Adrenal gland (tissue), 9 donors: ENCODE measurements at regions not wholly inside any gene's neighbourhood (a gene's known extent, or its start where the extent isn't known, plus 50 kb on each side); places are given as distances from the start of the nearest gene placed in this dataset.
"Not testable (repeated sequence)": the region's sequence is repeated elsewhere in the genome, so short reads cannot be mapped to it uniquely, and the experiment has no call there.

Experiments used
- DNase-seq, 7 donors: peaks; one replicate each; pipeline ENCODE4 v3.0.0-alpha.2; 2019 to 2020
- H3K27ac ChIP-seq, 5 donors: fragments of 200-600 bp; sonication (generic) in 4 of 5; 1 replicate in 3 of 5; 2 replicates in 2 of 5; pipeline versions ENCODE4 v1.5.1 to v1.8.0; 2016 to 2020; ENCODE audit warnings: mild to moderate bottlenecking in 1 of 5
- H3K27me3 ChIP-seq: fragments of 200-600 bp; 2 replicates; pipeline ENCODE4 v1.8.0; 2021
- H3K36me3 ChIP-seq, 2 donors: fragments of 200-600 bp; replicated peaks in 1 of 2; 1 replicate in 1 of 2; 2 replicates in 1 of 2; pipeline versions ENCODE4 v1.5.1 to v1.8.0; 2018 to 2022
- H3K4me1 ChIP-seq, 2 donors: fragments of 200-600 bp; replicated peaks in 1 of 2; 1 replicate in 1 of 2; 2 replicates in 1 of 2; pipeline versions ENCODE4 v1.5.1 to v1.8.0; 2018 to 2021
- H3K4me3 ChIP-seq, 4 donors: fragments of 200-600 bp; sonication (generic) in 3 of 4; one replicate each; pipeline ENCODE4 v1.5.1; 2016 to 2018
- H3K9me3 ChIP-seq, 3 donors: fragments of 200-600 bp; sonication (generic) in 1 of 3; replicated peaks in 1 of 3; 1 replicate in 2 of 3; 2 replicates in 1 of 3; pipeline versions ENCODE4 v1.5.1 to v1.8.0; 2016 to 2021
- CTCF ChIP-seq, 6 experiments: fragments of 450-650 bp in 4 of 6; fragments of 200-600 bp in 2 of 6; sonication (generic) in 1 of 6; IDR thresholded peaks; 1 replicate in 5 of 6; 2 replicates in 1 of 6; pipeline versions ENCODE4 v1.5.1 to v1.8.0; 2016 to 2021; ENCODE audit warnings: antibody characterized with exemption in 6 of 6, mild to moderate bottlenecking in 2 of 6, moderate library complexity in 1 of 6
- POLR2A ChIP-seq, 2 donors: fragments of 450-650 bp; IDR thresholded peaks; one replicate each; pipeline ENCODE4 v1.6.1; 2017; ENCODE audit warnings: antibody characterized with exemption in 2 of 2, mild to moderate bottlenecking in 2 of 2, moderate library complexity in 1 of 2
- WGBS, 4 donors: extraction: QIAGEN DNeasy Blood & Tissue Kit in 2 of 4; methylation state at CpG; one replicate each; pipeline versions ENCODE4 v1.1.5 to v1.1.7; 2013 to 2017; 5-methylcytosine and 5-hydroxymethylcytosine counted together
- intact Hi-C, 2 donors: fragments of 100-400 bp; cut with DNase I; formaldehyde crosslinking; loops; one replicate each; pipeline versions ENCODE4 v1.14.1 to v1.15.0; 2022 to 2023
- donor health status: healthy with polysubstance abuse.
- donor health status: Bipolar disorder and iron deficiency.
- donor health status: DM: yes; HTN: yes; CAD: no.
- donor health status: DM: no; HTN: no; CAD: no.
- donor health status: DM: no; HTN: no; CAD: no.

- Histone ChIP-seq H3K27ac (no peak overlapping the region), H3K4me1 (no peaks in the 10 kb centered on the region), H3K27me3 (no peaks in the 10 kb centered on the region), H3K4me3 (no peak overlapping the region), H3K9me3 (no peaks in the 10 kb centered on the region), H3K36me3 (no peaks in the 10 kb centered on the region)
- intact Hi-C loops, result no loop called here
- TF ChIP-seq CTCF (IDR thresholded peaks at IDR 0.05), result no peak
- no peak for TF ChIP-seq POLR2A (IDR thresholded peaks at IDR 0.05)
- WGBS, 4 donors, result 77 to 88% (median 81%) methylated on average over 2 of the region's 2 CpGs
- no peak for DNase-seq
These were observed 74.3 kb upstream of the CD302 start for GRCh38 chr2:159872353-159872752.

DNA sequence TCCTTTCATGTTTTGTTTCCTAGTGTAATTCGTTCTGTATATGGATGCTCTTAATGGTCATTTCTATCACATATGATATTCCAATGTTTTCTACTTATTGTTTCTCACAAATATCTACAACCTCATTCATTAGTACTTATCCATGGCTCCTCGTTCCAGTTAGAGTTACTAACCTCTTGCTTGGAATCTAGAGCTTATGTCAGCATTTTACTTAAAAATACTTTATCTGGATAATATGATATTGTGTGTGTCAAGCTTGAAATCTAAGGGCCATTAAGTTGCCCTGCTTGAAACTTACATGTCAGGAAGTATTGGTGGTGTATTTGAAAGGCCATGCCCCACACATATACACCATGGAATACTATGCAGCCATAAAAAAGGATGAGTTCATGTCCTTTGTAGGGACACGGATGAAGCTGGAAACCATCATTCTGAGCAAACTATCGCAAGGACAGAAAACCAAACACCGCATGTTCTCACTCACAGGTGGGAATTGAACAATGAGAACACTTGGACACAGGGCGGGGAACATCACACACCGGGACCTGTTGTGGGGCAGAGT is 70.7 kb upstream of the CD302 start:
- H3K4me1 ChIP-seq, H3K36me3 ChIP-seq, intact Hi-C loops, H3K27me3 ChIP-seq, H3K9me3 ChIP-seq, H3K27ac ChIP-seq, DNase-seq, H3K4me3 ChIP-seq: not testable (repeated sequence)
- WGBS, 4 donors, result 81 to 93% (median 86%) methylated on average over 5 to 7 of the region's 7 CpGs

DNA sequence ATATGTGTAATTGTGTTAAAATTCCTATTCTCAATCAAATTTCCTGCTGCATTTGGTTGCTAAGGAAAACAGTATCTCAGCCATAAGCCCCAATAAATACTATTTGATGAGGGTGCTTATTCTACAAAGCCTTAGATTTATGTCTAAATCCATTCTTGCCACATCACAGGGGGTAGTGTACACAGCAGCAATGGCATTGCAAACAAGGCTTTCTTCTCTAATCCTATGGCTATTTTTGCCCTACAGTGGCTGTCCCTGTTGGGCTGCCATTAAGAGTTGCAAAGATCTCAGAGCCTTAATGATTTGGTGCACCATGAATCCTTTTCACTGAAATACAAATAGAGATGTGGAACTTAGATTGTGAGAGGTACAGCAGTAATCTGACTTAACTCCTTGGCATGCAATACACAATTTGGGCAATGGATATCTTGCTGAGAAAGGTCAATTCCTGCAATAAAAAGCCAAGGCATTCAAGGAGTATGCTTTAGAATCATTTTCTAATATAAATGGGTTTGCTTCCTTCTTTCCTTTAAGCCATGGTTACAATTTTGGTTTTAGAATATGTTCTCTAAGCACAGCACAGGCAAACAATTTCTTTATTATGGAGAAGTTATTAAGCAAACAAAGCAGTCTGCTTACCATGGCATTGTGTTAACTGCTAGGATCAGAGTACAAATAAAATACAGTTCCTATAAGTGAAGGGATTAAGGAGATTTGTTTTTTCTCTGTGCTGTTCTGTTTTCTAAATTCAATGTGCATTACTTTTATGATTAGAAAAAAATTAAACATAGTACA is 69.8 kb upstream of the CD302 start:
- Histone ChIP-seq H3K4me3 (no peak overlapping the region), H3K27ac (no peak overlapping the region), H3K36me3 (no peaks in the 10 kb centered on the region), H3K4me1 (no peaks in the 10 kb centered on the region), H3K27me3 (no peaks in the 10 kb centered on the region), H3K9me3 (no peaks in the 10 kb centered on the region)
- intact Hi-C loops, result no loop called here
- TF ChIP-seq POLR2A (IDR thresholded peaks at IDR 0.05), result no peak
- no peak for TF ChIP-seq CTCF (IDR thresholded peaks at IDR 0.05)
- DNase-seq, result no peak

DNA sequence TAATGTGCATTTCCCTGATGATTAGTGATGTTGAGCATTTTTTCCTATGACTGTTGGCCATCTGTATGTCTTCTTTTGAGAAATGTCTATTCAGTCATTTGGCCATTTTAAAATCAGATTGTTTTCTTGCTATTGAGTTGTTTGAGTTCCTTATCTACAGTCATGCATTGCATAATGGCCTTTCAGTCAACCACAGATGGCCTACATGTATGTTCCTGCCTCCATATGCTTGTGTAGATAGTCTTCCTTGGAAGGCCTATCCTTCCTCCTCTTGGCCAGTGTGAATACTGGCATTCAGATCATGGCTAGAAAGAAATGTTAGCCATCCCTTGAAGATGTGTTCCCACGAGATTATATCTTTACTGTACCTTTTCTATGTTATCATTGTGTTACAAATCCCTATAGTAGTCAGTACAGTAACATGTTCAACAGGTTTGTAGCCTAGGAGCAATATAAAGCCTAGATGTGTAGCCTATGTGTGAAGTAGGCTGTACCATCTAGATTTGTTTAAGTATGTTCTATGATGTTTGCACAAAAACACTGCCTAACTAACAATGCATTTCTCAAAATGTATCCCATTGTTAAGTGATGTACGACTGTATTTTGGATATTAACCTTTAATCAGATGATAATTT is 65.6 kb upstream of the CD302 start:
- Histone ChIP-seq H3K36me3 (no peaks in the 10 kb centered on the region), H3K27me3 (no peaks in the 10 kb centered on the region), H3K27ac (no peak overlapping the region), H3K9me3 (no peaks in the 10 kb centered on the region), H3K4me1 (no peaks in the 10 kb centered on the region), H3K4me3 (no peak overlapping the region)
- 64 to 79% (median 67%) methylated on average over 2 of the region's 2 CpGs for WGBS, 4 donors
- intact Hi-C loops, result no loop called here
- no peak for DNase-seq
- TF ChIP-seq POLR2A (IDR thresholded peaks at IDR 0.05), result no peak
- no peak for TF ChIP-seq CTCF (IDR thresholded peaks at IDR 0.05)
